ENCODE measurements at regions not wholly inside any gene's neighbourhood (a gene's known extent, or its start where the extent isn't known, plus 50 kb on each side); places are given as distances from the start of the nearest gene placed in this dataset.

- no peak for DNase-seq
These were observed 72.3 kb upstream of the NAALADL2 start for GRCh38 chr3:174786825-174787224.

- DNase-seq: no peak
These were observed 68.0 kb upstream of the NAALADL2 start for GRCh38 chr3:174791161-174791560.

GRCh38 chr3:174792864-174793263 lies 66.3 kb upstream of the NAALADL2 start:
- DNase-seq: no peak
